Uterus (tissue), 2 donors: ENCODE measurements at regions not wholly inside any gene's neighbourhood (a gene's known extent, or its start where the extent isn't known, plus 50 kb on each side); places are given as distances from the start of the nearest gene placed in this dataset.

Experiments
- POLR2A ChIP-seq, 2 donors: fragments of 450-650 bp; IDR thresholded peaks; one replicate each; pipeline ENCODE4 v1.6.1; 2016; ENCODE audit warnings: antibody characterized with exemption in 2 of 2, mild to moderate bottlenecking in 1 of 2, moderate library complexity in 1 of 2
- TF ChIP-seq, protein P1 (sequence below), 4 experiments: fragments of 200-600 bp in 2 of 4; fragments of 450-650 bp in 2 of 4; sonication (generic) in 2 of 4; IDR thresholded peaks; one replicate each; pipeline ENCODE4 v1.5.1; 2016 to 2019; ENCODE audit warnings: antibody characterized with exemption in 4 of 4, mild to moderate bottlenecking in 2 of 4, moderate library complexity in 1 of 4

DNA sequence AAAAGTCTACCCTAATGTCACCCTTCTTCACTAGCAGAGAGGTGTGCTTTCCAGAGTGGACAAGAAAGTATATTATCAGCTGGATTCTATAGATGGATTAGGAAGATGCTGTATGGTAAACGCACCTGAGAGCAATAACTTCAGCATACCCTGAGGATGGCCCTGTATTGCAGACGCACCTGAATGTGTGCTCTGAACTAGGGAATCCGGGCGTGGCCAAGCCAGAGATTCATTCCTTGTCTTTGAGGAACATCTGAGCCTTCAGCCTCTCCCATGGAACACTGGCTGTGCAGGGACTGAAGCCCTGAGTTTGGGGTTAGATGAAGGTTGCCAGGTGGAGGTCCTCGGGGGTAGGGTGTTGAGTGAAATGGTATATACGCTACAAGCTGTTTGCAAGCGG lies 66.2 kb upstream of the NFE2L3 start:
- TF ChIP-seq, protein P1, sequence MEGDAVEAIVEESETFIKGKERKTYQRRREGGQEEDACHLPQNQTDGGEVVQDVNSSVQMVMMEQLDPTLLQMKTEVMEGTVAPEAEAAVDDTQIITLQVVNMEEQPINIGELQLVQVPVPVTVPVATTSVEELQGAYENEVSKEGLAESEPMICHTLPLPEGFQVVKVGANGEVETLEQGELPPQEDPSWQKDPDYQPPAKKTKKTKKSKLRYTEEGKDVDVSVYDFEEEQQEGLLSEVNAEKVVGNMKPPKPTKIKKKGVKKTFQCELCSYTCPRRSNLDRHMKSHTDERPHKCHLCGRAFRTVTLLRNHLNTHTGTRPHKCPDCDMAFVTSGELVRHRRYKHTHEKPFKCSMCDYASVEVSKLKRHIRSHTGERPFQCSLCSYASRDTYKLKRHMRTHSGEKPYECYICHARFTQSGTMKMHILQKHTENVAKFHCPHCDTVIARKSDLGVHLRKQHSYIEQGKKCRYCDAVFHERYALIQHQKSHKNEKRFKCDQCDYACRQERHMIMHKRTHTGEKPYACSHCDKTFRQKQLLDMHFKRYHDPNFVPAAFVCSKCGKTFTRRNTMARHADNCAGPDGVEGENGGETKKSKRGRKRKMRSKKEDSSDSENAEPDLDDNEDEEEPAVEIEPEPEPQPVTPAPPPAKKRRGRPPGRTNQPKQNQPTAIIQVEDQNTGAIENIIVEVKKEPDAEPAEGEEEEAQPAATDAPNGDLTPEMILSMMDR (IDR thresholded peaks at IDR 0.05): no peak
- TF ChIP-seq POLR2A (IDR thresholded peaks at IDR 0.05): no peak
